Immature natural killer cell (primary cell): ENCODE measurements at regions not wholly inside any gene's neighbourhood (a gene's known extent, or its start where the extent isn't known, plus 50 kb on each side); places are given as distances from the start of the nearest gene placed in this dataset.

Experiments used
- DNase-seq, 3 donors: peaks; one replicate each; pipeline ENCODE4 v3.0.0; 2022; ENCODE audit warnings: mixed read lengths in 1 of 3
- H3K27ac Mint-ChIP-seq, 6 donors: one replicate each; pipeline ENCODE4 v1.8.0; 2020; ENCODE audit warnings: mixed read lengths in 6 of 6, mild to moderate bottlenecking in 5 of 6, inconsistent platforms in 4 of 6, moderate library complexity in 3 of 6
- H3K27me3 Mint-ChIP-seq, 3 donors: one replicate each; pipeline ENCODE4 v1.8.0; 2020 to 2021; ENCODE audit warnings: low read depth in 3 of 3, mild to moderate bottlenecking in 3 of 3, mixed read lengths in 3 of 3, moderate library complexity in 3 of 3, inconsistent platforms in 1 of 3
- H3K36me3 Mint-ChIP-seq, 3 donors: one replicate each; pipeline ENCODE4 v1.8.0; 2020; ENCODE audit warnings: mixed read lengths in 3 of 3, inconsistent platforms in 2 of 3, mild to moderate bottlenecking in 2 of 3
- H3K4me1 Mint-ChIP-seq, 2 donors: one replicate each; pipeline ENCODE4 v1.8.0; 2020; ENCODE audit warnings: inconsistent platforms in 2 of 2, mild to moderate bottlenecking in 2 of 2, mixed read lengths in 2 of 2, moderate library complexity in 1 of 2
- H3K4me3 Mint-ChIP-seq, 5 donors: one replicate each; pipeline ENCODE4 v1.8.0; 2020; ENCODE audit warnings: mild to moderate bottlenecking in 5 of 5, mixed read lengths in 5 of 5, inconsistent platforms in 3 of 5, moderate library complexity in 3 of 5
- H3K9me3 Mint-ChIP-seq, 6 donors: one replicate each; pipeline ENCODE4 v1.8.0; 2020; ENCODE audit warnings: mild to moderate bottlenecking in 6 of 6, mixed read lengths in 6 of 6, inconsistent platforms in 4 of 6, moderate library complexity in 3 of 6

- H3K27me3 Mint-ChIP-seq: peaks cover 0 to 2% (median 0%) of the 10 kb centered on the region in 3 donors
- peaks cover 0 to 8% (median 0%) of the 10 kb centered on the region in 6 donors for H3K9me3 Mint-ChIP-seq
- H3K36me3 Mint-ChIP-seq: no peaks in the 10 kb centered on the region
- H3K4me1 Mint-ChIP-seq: peaks cover 0 to 6% of the 10 kb centered on the region in 2 donors
- no peak for DNase-seq
- no peak overlapping the region for H3K27ac Mint-ChIP-seq
- H3K4me3 Mint-ChIP-seq: no peak overlapping the region
Observed at GRCh38 chr5:58248221-58248620, 211.7 kb downstream of the PLK2 start.

GRCh38 chr5:58246461-58246944, 213.4 kb downstream of the PLK2 start:
- Mint-ChIP-seq H3K4me3 (no peak overlapping the region), H3K27ac (no peak overlapping the region), H3K9me3 (peaks cover 0 to 8% (median 0%) of the 10 kb centered on the region in 6 donors), H3K36me3 (no peaks in the 10 kb centered on the region), H3K27me3 (peaks cover 0 to 2% (median 2%) of the 10 kb centered on the region in 3 donors), H3K4me1 (peaks cover 0 to 6% of the 10 kb centered on the region in 2 donors)
- no peak for DNase-seq

GRCh38 chr5:58245476-58245840, 214.4 kb downstream of the PLK2 start:
- Mint-ChIP-seq H3K27me3 (peaks cover 0 to 2% (median 0%) of the 10 kb centered on the region in 3 donors), H3K27ac (no peak overlapping the region), H3K36me3 (no peaks in the 10 kb centered on the region), H3K9me3 (peaks cover 0 to 8% (median 0%) of the 10 kb centered on the region in 6 donors), H3K4me3 (no peak overlapping the region), H3K4me1 (peaks cover 0 to 6% of the 10 kb centered on the region in 2 donors)
- no peak for DNase-seq

GRCh38 chr5:58244819-58245475, 214.9 kb downstream of the PLK2 start:
- no peak for DNase-seq
- no peaks in the 10 kb centered on the region for H3K36me3 Mint-ChIP-seq
- peaks cover 0 to 8% (median 0%) of the 10 kb centered on the region in 6 donors for H3K9me3 Mint-ChIP-seq
- peaks cover 0 to 6% of the 10 kb centered on the region in 2 donors for H3K4me1 Mint-ChIP-seq
- no peak overlapping the region for H3K27ac Mint-ChIP-seq
- peaks cover 0 to 2% (median 0%) of the 10 kb centered on the region in 3 donors for H3K27me3 Mint-ChIP-seq
- no peak overlapping the region for H3K4me3 Mint-ChIP-seq

DNA sequence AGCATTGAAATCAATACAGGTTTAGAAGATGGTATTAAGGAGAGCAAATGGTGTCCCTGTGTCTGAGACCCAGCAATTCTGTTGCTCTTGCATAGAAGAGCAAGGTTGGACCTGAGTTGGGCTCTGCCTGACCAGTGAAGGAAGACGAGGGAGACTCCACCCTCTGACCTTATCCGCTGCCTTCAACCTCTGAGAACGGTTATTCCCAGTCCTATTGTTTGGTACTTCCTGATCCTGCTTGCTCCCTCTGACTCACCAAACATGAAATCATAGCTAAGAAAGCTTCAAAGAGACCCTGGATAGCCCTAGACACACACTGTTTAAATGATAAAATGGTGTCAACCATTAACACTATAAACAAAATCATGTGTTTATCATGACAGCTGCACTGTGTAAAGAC, 218.5 kb downstream of the PLK2 start:
- H3K36me3 Mint-ChIP-seq: no peaks in the 10 kb centered on the region
- peaks cover 0 to 2% (median 2%) of the 10 kb centered on the region in 3 donors for H3K27me3 Mint-ChIP-seq
- DNase-seq: no peak
- no peak overlapping the region for H3K27ac Mint-ChIP-seq
- H3K9me3 Mint-ChIP-seq: peaks cover 0 to 8% (median 0%) of the 10 kb centered on the region in 6 donors
- H3K4me3 Mint-ChIP-seq: no peak overlapping the region
- no peaks in the 10 kb centered on the region for H3K4me1 Mint-ChIP-seq

- no peaks in the 10 kb centered on the region for H3K36me3 Mint-ChIP-seq
- H3K4me3 Mint-ChIP-seq: no peak overlapping the region
- peaks cover 0 to 8% (median 0%) of the 10 kb centered on the region in 6 donors for H3K9me3 Mint-ChIP-seq
- H3K27me3 Mint-ChIP-seq: peaks cover 0 to 2% (median 2%) of the 10 kb centered on the region in 3 donors
- H3K27ac Mint-ChIP-seq: no peak overlapping the region
- H3K4me1 Mint-ChIP-seq: no peaks in the 10 kb centered on the region
- no peak for DNase-seq
Observed at GRCh38 chr5:58240322-58240721, 219.6 kb downstream of the PLK2 start.

GRCh38 chr5:58239731-58240130, 220.2 kb downstream of the PLK2 start:
- no peak for DNase-seq
- Mint-ChIP-seq H3K36me3 (no peaks in the 10 kb centered on the region), H3K9me3 (peaks cover 0 to 5% (median 0%) of the 10 kb centered on the region in 6 donors), H3K27ac (no peak overlapping the region), H3K27me3 (peaks cover 0 to 3% (median 3%) of the 10 kb centered on the region in 3 donors), H3K4me1 (no peaks in the 10 kb centered on the region), H3K4me3 (no peak overlapping the region)

DNA sequence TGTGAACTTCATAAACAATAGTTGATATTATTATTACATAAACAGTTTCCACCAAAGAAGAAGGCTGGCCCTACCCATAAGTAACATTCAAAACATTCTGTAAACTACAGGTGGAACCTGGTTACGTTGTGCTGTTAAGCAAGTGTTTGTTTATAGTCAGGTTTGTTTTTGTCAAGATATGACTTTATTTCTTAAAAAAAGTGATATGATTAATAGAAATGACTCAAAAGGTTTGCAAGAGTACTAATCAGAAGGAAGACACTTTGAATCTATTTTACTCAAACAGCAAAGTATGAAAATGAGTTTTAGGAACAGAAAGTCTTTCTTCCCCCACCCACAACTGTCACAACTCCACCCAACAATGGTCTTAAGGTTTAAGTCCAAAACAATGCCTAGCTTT, 220.8 kb downstream of the PLK2 start:
- Mint-ChIP-seq H3K4me1 (no peaks in the 10 kb centered on the region), H3K27me3 (peaks cover 0 to 4% (median 3%) of the 10 kb centered on the region in 3 donors), H3K27ac (no peak overlapping the region), H3K4me3 (no peak overlapping the region), H3K9me3 (peaks cover 0 to 1% (median 0%) of the 10 kb centered on the region in 6 donors), H3K36me3 (no peaks in the 10 kb centered on the region)
- DNase-seq: no peak

GRCh38 chr5:58236498-58236897, 223.4 kb downstream of the PLK2 start:
- H3K36me3 Mint-ChIP-seq: no peaks in the 10 kb centered on the region

DNA sequence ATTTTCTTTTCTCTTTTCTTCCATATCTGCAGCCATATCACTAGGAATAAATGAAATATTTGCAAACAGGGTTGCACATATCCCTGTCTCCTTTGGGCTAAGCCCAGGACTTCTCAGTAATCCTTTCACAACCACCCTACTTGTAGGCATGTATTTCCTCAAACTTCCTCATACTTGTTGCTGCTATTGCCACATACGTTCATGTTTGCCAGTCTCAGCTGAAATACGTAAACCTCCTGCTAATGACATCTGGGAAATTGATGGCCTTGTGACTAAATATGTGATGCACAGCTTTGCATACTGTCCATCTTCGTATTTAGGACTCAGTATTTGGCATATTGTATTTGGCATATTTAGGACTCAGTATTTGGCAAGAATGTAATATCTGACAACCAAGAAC, 224.6 kb downstream of the PLK2 start:
- H3K27ac Mint-ChIP-seq: no peak overlapping the region

More at GRCh38 chr5:58236498-58236897, 223.4 kb downstream of the PLK2 start:
- Mint-ChIP-seq H3K27ac (no peak overlapping the region), H3K4me1 (no peaks in the 10 kb centered on the region), H3K9me3 (no peaks in the 10 kb centered on the region), H3K27me3 (peaks cover 0 to 4% (median 1%) of the 10 kb centered on the region in 3 donors), H3K4me3 (no peak overlapping the region)
- DNase-seq: no peak

DNA sequence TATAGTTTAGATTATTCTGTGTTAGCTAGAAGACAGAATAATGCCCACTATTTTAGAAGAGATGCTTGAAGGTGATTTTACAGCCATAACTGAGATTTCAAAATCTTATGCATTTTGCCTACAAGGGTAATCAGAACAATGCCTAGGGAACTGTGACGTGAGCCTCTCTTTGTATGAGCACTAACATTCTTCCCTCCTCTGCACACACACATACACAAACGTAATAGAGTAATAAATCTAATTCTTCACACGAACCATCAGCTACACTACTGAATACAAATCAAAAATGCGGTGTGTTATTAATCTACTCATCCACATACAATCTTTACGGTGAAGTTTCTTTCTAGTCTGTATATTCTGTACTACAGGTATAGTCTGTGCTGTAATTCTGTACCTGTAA, 227.8 kb downstream of the PLK2 start:
- H3K27me3 Mint-ChIP-seq: peaks cover 0 to 4% (median 1%) of the 10 kb centered on the region in 3 donors
- H3K27ac Mint-ChIP-seq: no peak overlapping the region
- H3K4me1 Mint-ChIP-seq: no peaks in the 10 kb centered on the region
- no peaks in the 10 kb centered on the region for H3K9me3 Mint-ChIP-seq
- no peak for DNase-seq
- H3K4me3 Mint-ChIP-seq: no peak overlapping the region
- H3K36me3 Mint-ChIP-seq: no peaks in the 10 kb centered on the region

More for the DNA sequence above, 224.6 kb downstream of the PLK2 start:
- no peaks in the 10 kb centered on the region for H3K36me3 Mint-ChIP-seq
- H3K27me3 Mint-ChIP-seq: peaks cover 0 to 4% (median 1%) of the 10 kb centered on the region in 3 donors
- no peak for DNase-seq
- no peak overlapping the region for H3K4me3 Mint-ChIP-seq
- H3K9me3 Mint-ChIP-seq: no peaks in the 10 kb centered on the region
- H3K4me1 Mint-ChIP-seq: no peaks in the 10 kb centered on the region

DNA sequence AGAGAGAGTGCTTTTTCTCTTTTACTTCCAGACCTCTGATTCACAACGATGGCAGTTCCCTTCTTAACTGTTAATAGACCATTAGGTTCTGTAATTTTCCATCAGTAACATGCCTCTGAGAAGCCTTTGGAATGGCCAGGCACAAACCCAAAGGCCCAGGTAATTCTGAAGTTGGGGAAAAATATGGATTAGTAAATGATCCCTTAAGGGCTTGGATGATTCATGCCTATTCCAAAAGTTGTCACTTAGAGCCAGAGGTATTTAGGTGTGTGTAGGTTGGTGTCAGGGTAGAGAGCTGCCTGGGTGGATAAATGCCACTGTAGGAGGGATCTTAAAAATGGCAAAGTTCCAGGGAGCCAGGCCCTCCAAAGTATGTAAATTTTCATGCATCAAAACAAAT, 228.8 kb downstream of the PLK2 start:
- Mint-ChIP-seq H3K4me1 (no peaks in the 10 kb centered on the region), H3K27me3 (peaks cover 0 to 2% (median 1%) of the 10 kb centered on the region in 3 donors), H3K36me3 (no peaks in the 10 kb centered on the region), H3K9me3 (peaks cover 0 to 1% (median 0%) of the 10 kb centered on the region in 6 donors), H3K4me3 (no peak overlapping the region), H3K27ac (no peak overlapping the region)
- DNase-seq: no peak

- Mint-ChIP-seq H3K9me3 (peaks cover 0 to 1% (median 0%) of the 10 kb centered on the region in 6 donors), H3K27ac (no peak overlapping the region)
- DNase-seq: no peak
Observed at GRCh38 chr5:58228896-58229295, 231.0 kb downstream of the PLK2 start.

DNA sequence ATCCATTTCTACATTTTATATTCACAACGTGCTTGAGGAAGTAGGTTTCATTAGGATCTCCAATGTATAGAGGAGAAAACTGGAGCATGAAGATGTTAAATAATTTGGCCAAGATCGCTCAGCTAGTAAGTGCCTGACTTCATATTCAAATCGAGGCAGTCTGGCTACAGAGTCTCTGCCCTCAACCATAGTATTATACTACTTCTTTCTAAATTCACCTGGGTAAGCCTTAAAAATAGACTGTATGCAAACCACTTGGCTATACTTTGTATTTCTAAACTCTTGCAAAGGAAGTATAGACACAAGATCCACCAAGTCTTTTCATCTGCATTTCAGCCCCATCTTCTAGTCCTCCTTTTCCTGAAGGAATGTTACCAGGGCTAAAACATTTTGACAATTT, 232.0 kb downstream of the PLK2 start:
- Mint-ChIP-seq H3K36me3 (no peaks in the 10 kb centered on the region), H3K27ac (no peak overlapping the region), H3K4me3 (no peak overlapping the region), H3K4me1 (no peaks in the 10 kb centered on the region), H3K27me3 (no peaks in the 10 kb centered on the region), H3K9me3 (peaks cover 0 to 8% (median 0%) of the 10 kb centered on the region in 6 donors)
- no peak for DNase-seq

More at GRCh38 chr5:58228896-58229295, 231.0 kb downstream of the PLK2 start:
- no peaks in the 10 kb centered on the region for H3K27me3 Mint-ChIP-seq
- no peaks in the 10 kb centered on the region for H3K4me1 Mint-ChIP-seq
- no peaks in the 10 kb centered on the region for H3K36me3 Mint-ChIP-seq
- H3K4me3 Mint-ChIP-seq: no peak overlapping the region

DNA sequence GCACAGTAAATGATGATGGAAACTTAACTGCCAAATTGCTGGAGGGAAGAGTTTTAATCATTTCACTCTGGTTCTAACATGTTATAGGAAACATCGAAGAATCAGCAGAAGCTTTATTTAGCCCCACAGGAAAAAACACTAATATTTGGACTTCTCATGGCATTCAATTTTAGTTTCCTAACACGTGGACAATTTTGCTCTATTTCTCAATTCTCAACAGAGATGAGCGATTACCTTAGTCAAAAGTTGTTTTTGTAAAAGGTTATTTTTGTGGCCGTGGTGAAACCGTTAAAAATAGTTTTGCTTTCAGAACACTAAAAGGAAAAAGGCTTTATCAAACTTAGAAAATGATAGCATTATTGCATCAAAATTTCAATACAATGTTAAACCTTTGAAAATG, 235.2 kb downstream of the PLK2 start:
- Mint-ChIP-seq H3K27ac (no peak overlapping the region), H3K9me3 (peaks cover 0 to 8% (median under 1%) of the 10 kb centered on the region in 6 donors), H3K4me1 (no peaks in the 10 kb centered on the region), H3K27me3 (no peaks in the 10 kb centered on the region), H3K4me3 (no peak overlapping the region), H3K36me3 (no peaks in the 10 kb centered on the region)
- no peak for DNase-seq
